ENCODE measurements at regions not wholly inside any gene's neighbourhood (a gene's known extent, or its start where the extent isn't known, plus 50 kb on each side); places are given as distances from the start of the nearest gene placed in this dataset.
"Not testable (repeated sequence)": the region's sequence is repeated elsewhere in the genome, so short reads cannot be mapped to it uniquely, and the experiment has no call there.

- not testable (repeated sequence) for DNase-seq (ENCODE audit: low read depth)
Observed at GRCh38 chr5:2533848-2534247, 217.6 kb downstream of the IRX2 start.

- no peak for DNase-seq (ENCODE audit: low read depth)
Observed at GRCh38 chr5:2532809-2533208, 218.7 kb downstream of the IRX2 start.

GRCh38 chr5:2531318-2531717 is 220.2 kb downstream of the IRX2 start:
- no peak for DNase-seq (ENCODE audit: low read depth)

- DNase-seq (ENCODE audit: low read depth) = no peak
Observed at GRCh38 chr5:2530609-2531008, 220.9 kb downstream of the IRX2 start.

GRCh38 chr5:2529371-2530092 is 221.9 kb downstream of the IRX2 start:
- DNase-seq (ENCODE audit: low read depth) = no peak

GRCh38 chr5:2525351-2525750 is 226.1 kb downstream of the IRX2 start:
- no peak for DNase-seq (ENCODE audit: low read depth)

- DNase-seq (ENCODE audit: low read depth) = no peak
Observed at GRCh38 chr5:2524620-2525019, 226.9 kb downstream of the IRX2 start.

DNA sequence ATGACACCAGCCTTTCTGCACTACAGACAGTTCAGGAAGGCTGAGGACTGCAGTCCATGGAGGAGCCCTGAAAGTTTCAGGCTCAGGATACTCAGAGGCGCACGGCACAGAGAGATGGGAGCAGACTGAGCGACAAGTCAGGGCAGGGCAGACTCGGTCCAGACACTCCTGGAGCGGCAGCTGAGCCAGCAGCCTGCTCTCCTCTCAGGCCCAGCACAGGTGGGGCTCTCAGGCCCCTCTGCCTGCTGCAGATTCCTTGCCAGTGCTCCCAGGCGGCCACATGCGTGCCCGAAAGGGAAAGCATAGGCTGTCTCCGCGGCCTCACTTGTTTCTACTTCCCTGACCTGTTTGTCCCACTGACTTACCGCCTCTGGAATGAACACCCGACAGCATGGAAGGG is 228.3 kb downstream of the IRX2 start:
- peak; percentile 24 for DNase-seq (ENCODE audit: low read depth)

DNA sequence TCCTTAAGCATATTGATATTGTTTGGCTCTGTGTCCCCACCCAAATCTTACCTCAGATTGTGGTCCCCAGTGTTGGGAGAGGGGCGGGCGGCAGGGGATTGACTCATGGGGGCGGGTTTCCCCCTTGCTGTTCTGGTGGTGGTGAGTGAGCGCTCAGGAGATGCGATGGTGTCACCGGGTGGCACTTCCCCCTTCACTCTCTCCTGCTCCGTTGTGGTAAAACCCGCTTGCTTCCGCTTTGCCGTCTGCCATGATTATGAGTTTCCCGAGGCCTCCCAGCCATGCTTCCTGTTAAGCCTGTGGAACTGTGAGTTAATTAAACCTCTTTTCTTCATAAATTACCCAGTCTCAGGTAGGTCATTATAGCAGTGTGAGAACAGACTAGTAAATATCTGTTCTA is 229.1 kb downstream of the IRX2 start:
- DNase-seq (ENCODE audit: low read depth) = peak; percentile 42

DNA sequence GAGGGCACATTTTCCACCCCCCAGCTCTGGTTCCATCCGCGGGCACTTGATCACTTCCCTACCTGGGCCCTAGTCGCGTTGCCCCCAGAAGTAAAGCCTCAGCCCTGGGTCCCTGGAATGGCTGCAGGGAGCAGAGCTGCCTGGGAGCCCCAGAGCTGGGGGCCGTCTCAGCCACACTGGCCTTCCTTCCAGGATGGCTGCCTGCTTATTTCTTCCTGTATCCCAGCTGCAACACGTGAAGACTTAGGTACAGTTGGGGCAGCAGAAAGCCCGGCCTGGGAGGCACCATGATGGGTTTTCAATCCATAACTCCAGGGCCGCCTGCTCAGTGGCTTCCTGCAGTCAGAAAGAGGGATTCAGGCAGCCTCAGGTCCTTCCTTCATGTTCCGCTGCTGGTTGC is 232.3 kb downstream of the IRX2 start:
- no peak for DNase-seq (ENCODE audit: low read depth)

- DNase-seq (ENCODE audit: low read depth) = no peak
Observed at GRCh38 chr5:2517451-2517850, 234.0 kb downstream of the IRX2 start.

GRCh38 chr5:2515180-2515764 is 236.2 kb downstream of the IRX2 start:
- DNase-seq (ENCODE audit: low read depth) = no peak

- no peak for DNase-seq (ENCODE audit: low read depth)
Observed at GRCh38 chr5:2514484-2514883, 237.0 kb downstream of the IRX2 start.

- DNase-seq (ENCODE audit: low read depth) = no peak
Observed at GRCh38 chr5:2511706-2512105, 239.8 kb downstream of the IRX2 start.

- DNase-seq (ENCODE audit: low read depth) = peak; percentile 59
Observed at GRCh38 chr5:2511126-2511525, 240.4 kb downstream of the IRX2 start.

DNA sequence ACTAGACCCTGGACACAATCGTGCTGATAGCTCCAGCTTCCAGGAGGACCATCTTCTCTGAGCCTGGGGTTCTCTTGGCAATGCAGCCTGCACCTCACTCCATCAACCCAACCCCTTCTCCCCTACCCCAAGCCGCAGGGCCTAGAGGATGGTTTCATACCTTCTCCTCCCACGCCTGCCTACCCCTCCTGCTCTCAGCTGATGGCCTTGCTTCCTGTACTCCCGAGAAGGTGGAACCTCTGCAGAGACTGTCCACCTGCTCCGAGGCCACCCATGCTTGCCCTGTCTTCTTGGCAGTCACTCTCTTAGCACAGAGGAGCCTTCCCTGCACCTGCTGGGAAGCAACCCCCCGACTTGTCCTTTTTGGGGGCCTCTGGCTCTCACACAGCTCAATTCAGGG is 241.9 kb downstream of the IRX2 start:
- no peak for DNase-seq (ENCODE audit: low read depth)

GRCh38 chr5:2508514-2508913 is 243.0 kb downstream of the IRX2 start:
- DNase-seq (ENCODE audit: low read depth) = no peak

- no peak for DNase-seq (ENCODE audit: low read depth)
Observed at GRCh38 chr5:2507611-2508010, 243.9 kb downstream of the IRX2 start.

DNA sequence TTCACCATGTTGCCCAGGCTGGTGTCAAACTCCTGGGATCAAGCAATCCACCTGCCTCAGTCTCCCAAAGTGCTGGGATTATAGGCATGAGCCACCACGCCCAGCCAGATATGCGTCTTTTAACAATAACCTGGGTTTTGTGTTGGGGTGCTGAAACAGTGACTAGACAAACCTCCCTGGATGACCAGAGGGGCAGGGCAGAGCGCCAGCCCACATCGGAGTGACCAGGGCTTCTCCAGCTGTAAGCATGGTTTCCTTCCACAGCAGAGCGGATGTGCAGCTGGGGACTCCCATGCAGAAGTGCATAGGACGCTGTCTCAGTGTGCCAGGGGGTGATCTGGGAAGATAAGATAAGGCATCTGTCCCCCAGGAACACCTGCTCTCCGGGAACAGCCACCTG is 244.9 kb downstream of the IRX2 start:
- DNase-seq (ENCODE audit: low read depth) = no peak

DNA sequence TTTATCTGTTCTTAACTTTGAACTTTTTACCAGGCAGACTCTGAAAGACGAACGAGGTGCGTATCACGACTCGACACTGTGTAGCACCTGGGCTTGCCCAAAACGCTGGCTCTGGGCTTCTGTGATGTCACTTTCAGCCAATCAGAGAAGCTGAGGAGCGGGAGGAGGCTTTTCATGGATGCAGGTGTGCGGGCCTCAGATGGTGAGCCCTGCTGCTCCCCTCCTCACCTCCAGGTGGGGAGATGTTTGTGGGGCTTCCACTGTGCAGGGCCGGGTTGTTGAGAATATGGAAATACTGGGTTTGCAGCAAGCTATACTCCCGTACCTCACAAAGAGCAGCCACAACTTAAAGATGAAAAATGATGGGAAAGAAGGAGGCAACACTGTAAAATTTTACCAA is 246.3 kb downstream of the IRX2 start:
- no peak for DNase-seq (ENCODE audit: low read depth)

DNA sequence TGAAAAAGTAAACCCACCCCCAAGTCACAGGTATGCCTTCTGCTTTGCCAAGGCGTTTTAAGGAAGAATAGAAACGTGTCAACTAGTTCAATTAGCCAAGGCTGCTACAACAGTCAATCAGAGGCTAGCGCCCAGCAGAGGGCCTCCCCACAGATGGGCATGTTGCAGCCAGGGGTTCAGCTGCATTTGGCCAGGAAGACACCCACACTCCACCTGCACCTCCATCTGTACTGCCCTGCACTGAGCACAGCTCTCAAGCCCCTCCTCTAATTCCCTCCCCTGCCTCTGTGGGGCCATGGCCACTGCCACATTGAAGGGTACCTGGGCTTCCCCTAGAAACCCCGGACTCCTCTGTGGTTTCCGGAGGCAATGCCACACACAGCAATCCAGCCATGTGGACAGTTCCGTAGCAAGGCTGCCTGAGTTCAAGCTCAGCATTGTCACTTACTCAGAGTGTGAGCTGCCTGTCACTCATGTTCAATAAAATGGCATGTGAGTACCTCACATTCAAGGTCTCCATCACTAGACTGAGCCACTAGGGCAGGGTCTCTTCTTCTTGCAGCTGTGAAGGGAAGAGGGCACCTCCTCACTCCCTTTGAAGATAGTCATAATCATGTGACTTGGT is 248.4 kb downstream of the IRX2 start:
- DNase-seq (ENCODE audit: low read depth) = no peak

DNA sequence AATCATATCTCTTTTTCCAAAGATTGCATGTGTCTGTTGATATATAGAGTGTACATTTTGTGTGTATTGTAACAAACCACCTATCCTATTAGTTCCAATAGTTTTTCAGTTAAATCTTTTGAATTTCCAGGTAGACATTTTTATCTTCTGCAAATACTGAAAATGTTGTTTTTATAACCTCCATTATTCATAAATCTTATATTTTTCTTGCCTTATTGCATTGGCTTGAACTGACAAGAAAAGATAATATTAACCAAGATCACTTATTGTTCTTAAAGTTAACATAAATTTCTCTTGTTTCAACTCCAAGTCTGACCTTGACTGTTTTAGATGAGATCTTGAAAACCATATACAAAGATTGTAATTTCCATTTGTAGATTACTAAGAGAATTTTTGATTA is 251.6 kb downstream of the IRX2 start:
- DNase-seq (ENCODE audit: low read depth) = no peak

GRCh38 chr5:2496891-2497290 is 254.6 kb downstream of the IRX2 start:
- no peak for DNase-seq (ENCODE audit: low read depth)
